ENCODE measurements at regions not wholly inside any gene's neighbourhood (a gene's known extent, or its start where the extent isn't known, plus 50 kb on each side); places are given as distances from the start of the nearest gene placed in this dataset.

GRCh38 chr4:23969635-23970145 lies 79.8 kb upstream of the PPARGC1A start:
- no peak for DNase-seq (ENCODE audit: extremely low read depth in 1 of 4, low spot score in 3 of 4)
- TF ChIP-seq GATA2 (CRISPR knock-in tag; IDR thresholded peaks at IDR 0.05): no peak
- no peak for TF ChIP-seq ZBTB33 (CRISPR knock-in tag; IDR thresholded peaks at IDR 0.05)
- TF ChIP-seq GATAD2A (IDR thresholded peaks at IDR 0.05): no peak
- TF ChIP-seq ZNF586 (CRISPR knock-in tag; conservative IDR thresholded peaks at IDR 0.05): no peak
- no peak for TF ChIP-seq FOXO4 (CRISPR knock-in tag; IDR thresholded peaks at IDR 0.05)
- TF ChIP-seq, protein P1, sequence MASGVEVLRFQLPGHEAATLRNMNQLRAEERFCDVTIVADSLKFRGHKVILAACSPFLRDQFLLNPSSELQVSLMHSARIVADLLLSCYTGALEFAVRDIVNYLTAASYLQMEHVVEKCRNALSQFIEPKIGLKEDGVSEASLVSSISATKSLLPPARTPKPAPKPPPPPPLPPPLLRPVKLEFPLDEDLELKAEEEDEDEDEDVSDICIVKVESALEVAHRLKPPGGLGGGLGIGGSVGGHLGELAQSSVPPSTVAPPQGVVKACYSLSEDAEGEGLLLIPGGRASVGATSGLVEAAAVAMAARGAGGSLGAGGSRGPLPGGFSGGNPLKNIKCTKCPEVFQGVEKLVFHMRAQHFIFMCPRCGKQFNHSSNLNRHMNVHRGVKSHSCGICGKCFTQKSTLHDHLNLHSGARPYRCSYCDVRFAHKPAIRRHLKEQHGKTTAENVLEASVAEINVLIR (CRISPR knock-in tag; IDR thresholded peaks at IDR 0.05): no peak
- TF ChIP-seq ATF1 (CRISPR knock-in tag; IDR thresholded peaks at IDR 0.05): no peak
- no peak for TF ChIP-seq ATF1 (tag; IDR thresholded peaks at IDR 0.05)
- no peak for TF ChIP-seq ZNF431 (CRISPR knock-in tag; IDR thresholded peaks at IDR 0.05)
- no peak for TF ChIP-seq ZNF263 (CRISPR knock-in tag; IDR thresholded peaks at IDR 0.05; ENCODE audit: borderline replicate concordance)
- no peak for TF ChIP-seq ADNP (tag; IDR thresholded peaks at IDR 0.05)
- no peak for TF ChIP-seq POLR3G (IDR thresholded peaks at IDR 0.05; ENCODE audit: extremely low read depth, insufficient read length, insufficient replicate concordance)
- no peak for TF ChIP-seq HIVEP1 (CRISPR knock-in tag; IDR thresholded peaks at IDR 0.05)
- no peak for TF ChIP-seq XRCC3 (IDR thresholded peaks at IDR 0.05)
- TF ChIP-seq TEAD4 (IDR thresholded peaks at IDR 0.05; ENCODE audit: low read length): no peak
- TF ChIP-seq TEAD4 (CRISPR knock-in tag; IDR thresholded peaks at IDR 0.05; ENCODE audit: borderline replicate concordance): no peak
- TF ChIP-seq ATF3 (IDR thresholded peaks at IDR 0.05): no peak
- TF ChIP-seq ATF3 (CRISPR knock-in tag; conservative IDR thresholded peaks at IDR 0.05): no peak
- no peak for TF ChIP-seq DPF2 (IDR thresholded peaks at IDR 0.05)
- Histone ChIP-seq H3K79me2 (ENCODE audit: control insufficient read depth, insufficient read depth, low read length) (no peaks in the 10 kb centered on the region), H3K4me1 (replicated peaks in 1 of 2; ENCODE audit: control insufficient read depth in 2 of 2, insufficient read depth in 2 of 2, low read length in 2 of 2) (no peaks in the 10 kb centered on the region), H3K4me3 (no peak overlapping the region), H2AFZ (ENCODE audit: low read depth, low read length) (no peak overlapping the region), H3K36me3 (ENCODE audit: control insufficient read depth, insufficient read depth, low read length) (no peaks in the 10 kb centered on the region), H3K4me2 (ENCODE audit: insufficient read depth, low read length) (no peak overlapping the region), H3K27ac (ENCODE audit: extremely low read depth, low read depth, low read length) (no peak overlapping the region), H3K9me1 (ENCODE audit: control insufficient read depth, insufficient read depth, low read length) (no peaks in the 10 kb centered on the region), H4K20me1 (replicated peaks; ENCODE audit: control insufficient read depth, insufficient read depth, low read length) (no peaks in the 10 kb centered on the region), H3K9me3 (replicated peaks; ENCODE audit: control insufficient read depth, insufficient read depth, low read depth, low read length) (no peaks in the 10 kb centered on the region), H3K27me3 (ENCODE audit: control insufficient read depth in 2 of 2, insufficient read depth in 2 of 2, low read length in 2 of 2) (no peaks in the 10 kb centered on the region), H3K9ac (ENCODE audit: insufficient read depth in 1 of 2, low read depth in 2 of 2, low read length in 2 of 2) (no peak overlapping the region)
- in situ Hi-C loops (cut with MboI): no loop called here
- FAIRE-seq: no peak
- 0% methylated on average over 4 of the region's 4 CpGs for WGBS (ENCODE audit: insufficient coverage, low coverage, missing lambda C conversion rate)
- BruUV-seq (replicated peaks): no TSS peak
- POLR2A ChIA-PET: no interaction called here
- CTCF ChIA-PET (ENCODE audit: low intra/inter-chr PET ratio): no interaction called here
- intact Hi-C loops (cut with micrococcal nuclease): loop anchor here (1.0 kb wide), 1 partner anchor 21 kb away; no protein-coding TSS in a partner anchor
- no peak for ATAC-seq
